Astrocyte (in vitro differentiated cells and primary cell): ENCODE measurements at regions not wholly inside any gene's neighbourhood (a gene's known extent, or its start where the extent isn't known, plus 50 kb on each side); places are given as distances from the start of the nearest gene placed in this dataset.

ENCODE experiments used
- DNase-seq: peaks from one replicate; pipeline ENCODE4 v3.0.0-alpha.2; 2010; ENCODE audit warnings: low read depth
- FAIRE-seq: peaks from 2 replicates; lab custom pipeline; 2011; peaks lifted over from hg19 to GRCh38; lab: Jason Lieb, UNC
- H2AFZ ChIP-seq: 2 replicates; pipeline ENCODE4 v1.6.0; 2012; ENCODE audit warnings: low read depth, low read length, inconsistent platforms
- H3K27ac ChIP-seq: 2 replicates; pipeline ENCODE4 v1.5.1; 2011; ENCODE audit warnings: low read depth, low read length, inconsistent platforms
- H3K27me3 ChIP-seq: 2 replicates; pipeline ENCODE4 v1.6.0; 2011; ENCODE audit warnings: low read length, inconsistent platforms; ENCODE audit not compliant: insufficient read depth
- H3K36me3 ChIP-seq: 2 replicates; pipeline ENCODE4 v1.5.1; 2011; ENCODE audit warnings: low read length, inconsistent platforms; ENCODE audit not compliant: insufficient read depth
- H3K4me1 ChIP-seq: 2 replicates; pipeline ENCODE4 v1.5.1; 2011; ENCODE audit warnings: low read length, inconsistent platforms; ENCODE audit not compliant: insufficient read depth
- H3K4me2 ChIP-seq: 2 replicates; pipeline ENCODE4 v1.6.0; 2012; ENCODE audit warnings: low read length, inconsistent platforms
- H3K4me3 ChIP-seq: 2 replicates; pipeline ENCODE4 v1.5.1; 2011; ENCODE audit warnings: low read depth, mild to moderate bottlenecking, low read length, inconsistent platforms; ENCODE audit not compliant: insufficient read depth
- H3K79me2 ChIP-seq: 2 replicates; pipeline ENCODE4 v1.6.0; 2012; ENCODE audit warnings: mild to moderate bottlenecking, low read length, inconsistent platforms; ENCODE audit not compliant: insufficient read depth
- H3K9ac ChIP-seq: 2 replicates; pipeline ENCODE4 v1.6.0; 2012; ENCODE audit warnings: mild to moderate bottlenecking, low read length, inconsistent platforms
- H3K9me3 ChIP-seq: 2 replicates; pipeline ENCODE4 v1.5.1; 2012; ENCODE audit warnings: low read depth, mild to moderate bottlenecking, low read length, inconsistent platforms; ENCODE audit not compliant: insufficient read depth
- H4K20me1 ChIP-seq: 2 replicates; pipeline ENCODE4 v1.6.0; 2012; ENCODE audit warnings: low read length, inconsistent platforms; ENCODE audit not compliant: insufficient read depth
- H3K27ac Mint-ChIP-seq: one replicate; pipeline ENCODE4 v1.8.0; 2021; ENCODE audit warnings: mild to moderate bottlenecking, mixed read lengths; ENCODE audit not compliant: unreplicated experiment
- H3K27me3 Mint-ChIP-seq: one replicate; pipeline ENCODE4 v1.8.0; 2021; ENCODE audit warnings: low read depth, mixed read lengths; ENCODE audit not compliant: unreplicated experiment
- H3K36me3 Mint-ChIP-seq: one replicate; pipeline ENCODE4 v1.8.0; 2021; ENCODE audit warnings: low read depth, mixed read lengths; ENCODE audit not compliant: unreplicated experiment
- H3K4me1 Mint-ChIP-seq: one replicate; pipeline ENCODE4 v1.8.0; 2021; ENCODE audit warnings: low read depth, mixed read lengths; ENCODE audit not compliant: unreplicated experiment
- H3K4me3 Mint-ChIP-seq: one replicate; pipeline ENCODE4 v1.8.0; 2021; ENCODE audit warnings: mild to moderate bottlenecking, moderate library complexity, mixed read lengths; ENCODE audit not compliant: unreplicated experiment
- H3K9me3 Mint-ChIP-seq: one replicate; pipeline ENCODE4 v1.8.0; 2021; ENCODE audit warnings: mild to moderate bottlenecking, mixed read lengths; ENCODE audit not compliant: unreplicated experiment
- CTCF ChIP-seq: IDR thresholded peaks from 2 replicates; pipeline ENCODE4 v1.5.1; 2011; ENCODE audit warnings: low read depth, mild to moderate bottlenecking, inconsistent platforms, low read length, moderate library complexity; ENCODE audit not compliant: insufficient read depth
- EZH2 ChIP-seq: IDR thresholded peaks from 2 replicates; pipeline ENCODE4 v1.6.1; 2012; ENCODE audit warnings: mild to moderate bottlenecking, low read length, inconsistent platforms; ENCODE audit not compliant: insufficient read depth

- TF ChIP-seq CTCF, result no peak
- TF ChIP-seq EZH2, result no peak
- H3K9me3 ChIP-seq, result no peaks in the 10 kb centered on the region
- H3K27me3 Mint-ChIP-seq, result no peaks in the 10 kb centered on the region
- no peaks in the 10 kb centered on the region for H3K36me3 Mint-ChIP-seq
- no peak overlapping the region for H3K4me3 ChIP-seq
- peaks cover 17% of the 10 kb centered on the region for H3K4me1 ChIP-seq
- peak; percentile 98 for FAIRE-seq
- H3K9ac ChIP-seq, result peak overlapping the region; percentile 29
- no peak overlapping the region for H2AFZ ChIP-seq
- H3K27me3 ChIP-seq, result no peaks in the 10 kb centered on the region
- H3K9me3 Mint-ChIP-seq, result peaks cover 2% of the 10 kb centered on the region
- H3K4me3 Mint-ChIP-seq, result no peak overlapping the region
- DNase-seq, result peak; percentile 95
- H3K79me2 ChIP-seq, result no peaks in the 10 kb centered on the region
- H3K27ac ChIP-seq, result peak overlapping the region; percentile 65
- peaks cover 21% of the 10 kb centered on the region for H3K4me1 Mint-ChIP-seq
- H3K27ac Mint-ChIP-seq, result peak overlapping the region; percentile 99
- H3K4me2 ChIP-seq, result peak overlapping the region; percentile 38
- H4K20me1 ChIP-seq, result no peaks in the 10 kb centered on the region
- H3K36me3 ChIP-seq, result no peaks in the 10 kb centered on the region
Observed at GRCh38 chr4:138875891-138876608, 139.5 kb upstream of the NOCT start.

GRCh38 chr4:138871555-138871875 is 144.1 kb upstream of the NOCT start:
- Histone ChIP-seq H3K9me3 (no peaks in the 10 kb centered on the region), H3K9ac (no peak overlapping the region), H2AFZ (no peak overlapping the region), H3K27ac (no peak overlapping the region), H3K27me3 (no peaks in the 10 kb centered on the region), H4K20me1 (no peaks in the 10 kb centered on the region), H3K79me2 (no peaks in the 10 kb centered on the region), H3K4me1 (peaks cover 12% of the 10 kb centered on the region), H3K36me3 (no peaks in the 10 kb centered on the region), H3K4me3 (no peak overlapping the region), H3K4me2 (no peak overlapping the region)
- no peaks in the 10 kb centered on the region for H3K9me3 Mint-ChIP-seq
- DNase-seq (no peak), FAIRE-seq (no peak)
- no peaks in the 10 kb centered on the region for H3K27me3 Mint-ChIP-seq
- no peaks in the 10 kb centered on the region for H3K36me3 Mint-ChIP-seq
- TF ChIP-seq EZH2 (no peak), CTCF (no peak)
- no peak overlapping the region for H3K27ac Mint-ChIP-seq
- H3K4me3 Mint-ChIP-seq, result no peak overlapping the region
- H3K4me1 Mint-ChIP-seq, result peaks cover 15% of the 10 kb centered on the region
